Stimulated activated CD4-positive, alpha-beta T cell treated with anti-CD3 and anti-CD28 coated beads, Interleukin-4, amount 100 ng/mL, for 24 hours (primary cell): ENCODE measurements at regions not wholly inside any gene's neighbourhood (a gene's known extent, or its start where the extent isn't known, plus 50 kb on each side); places are given as distances from the start of the nearest gene placed in this dataset.
A peak's percentile ranks its signal among the peaks of the same experiment; 100 is the strongest.

Experiments
- DNase-seq: peaks from one replicate; pipeline ENCODE4 v3.0.0-alpha.2; 2020

DNA sequence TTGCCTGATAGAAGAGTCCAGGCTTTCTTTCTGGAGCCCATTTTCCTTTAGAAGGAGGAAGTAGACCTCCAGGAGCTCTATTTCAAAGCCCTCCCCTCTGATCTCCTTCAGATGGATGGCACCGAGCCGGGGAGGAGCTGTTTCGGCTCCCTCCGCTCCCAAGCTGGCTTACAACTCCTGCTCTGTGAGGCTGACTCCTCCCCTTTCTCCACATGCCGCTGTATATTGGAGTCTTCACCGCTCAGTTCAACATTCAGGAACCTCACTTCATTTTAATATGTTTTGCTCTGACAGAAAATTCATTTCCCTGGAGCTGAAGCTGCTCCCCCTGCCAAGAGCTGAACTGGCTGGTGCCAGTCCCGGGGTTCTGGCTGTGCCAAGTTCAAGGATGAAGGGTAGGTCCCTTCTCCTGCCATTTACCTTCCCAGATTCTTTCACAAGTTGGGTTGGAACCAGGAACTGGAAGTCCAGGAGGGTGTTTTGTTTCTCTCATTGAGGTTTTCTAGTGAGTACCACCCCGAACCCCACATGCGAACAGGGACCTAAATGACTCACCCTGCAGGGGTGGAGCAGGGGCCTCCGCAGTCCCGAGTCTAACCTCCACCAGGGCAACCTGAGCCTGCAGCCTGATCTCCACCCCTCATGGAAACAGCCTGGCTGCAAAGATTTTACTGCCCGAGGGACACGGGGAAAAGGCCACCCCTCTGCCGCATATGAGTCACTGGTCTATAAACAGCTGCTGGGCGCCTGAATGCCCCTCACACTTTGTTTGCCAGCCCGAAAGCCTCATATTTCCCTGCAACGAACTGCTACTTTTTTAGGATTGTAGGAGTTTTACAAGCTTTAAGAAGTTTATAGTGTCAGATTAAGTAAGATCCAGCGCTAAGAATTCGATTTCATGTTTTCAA, 68.6 kb upstream of the FOXA2 start:
- no peak for DNase-seq

DNA sequence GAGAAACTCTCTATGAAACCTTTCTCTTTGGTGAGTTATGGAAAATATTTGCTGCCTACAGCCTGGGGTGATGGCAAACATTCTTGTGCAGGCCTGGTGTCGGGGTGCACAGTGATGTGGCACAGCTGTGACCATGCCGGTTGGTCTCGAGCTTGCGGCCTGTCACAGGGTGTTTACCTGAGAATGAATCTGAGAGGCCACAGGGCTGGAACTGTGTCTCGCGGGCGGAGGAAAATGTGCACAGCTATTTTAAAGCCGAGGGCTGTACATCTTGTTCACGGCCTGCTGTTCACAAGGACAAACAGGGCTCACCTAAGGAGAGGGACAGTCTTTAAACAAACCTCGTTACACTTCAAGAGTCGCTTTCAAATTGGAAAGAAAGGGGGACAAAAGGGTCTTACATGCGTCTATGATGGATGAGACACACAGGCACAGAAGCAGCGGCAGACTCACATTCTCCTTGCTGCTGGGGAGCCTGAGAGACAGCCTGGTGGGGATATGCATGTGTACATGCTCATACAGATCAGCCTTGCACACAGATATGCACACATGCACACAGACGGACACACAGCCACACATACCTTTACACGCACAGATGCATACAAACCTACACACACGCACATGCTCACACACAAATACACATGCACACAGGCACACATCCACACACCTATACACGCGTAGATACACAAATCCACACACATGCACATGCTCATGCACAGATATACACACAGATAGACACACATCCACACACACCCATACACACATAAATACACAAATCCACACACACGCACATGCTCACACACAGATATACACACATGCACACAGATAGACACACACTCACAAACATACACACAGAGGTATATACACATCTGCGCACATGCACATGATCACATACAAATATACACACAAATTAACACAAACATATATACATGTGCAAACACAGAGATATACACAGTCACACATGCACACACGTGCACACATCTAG, 69.6 kb upstream of the FOXA2 start:
- DNase-seq = no peak

DNA sequence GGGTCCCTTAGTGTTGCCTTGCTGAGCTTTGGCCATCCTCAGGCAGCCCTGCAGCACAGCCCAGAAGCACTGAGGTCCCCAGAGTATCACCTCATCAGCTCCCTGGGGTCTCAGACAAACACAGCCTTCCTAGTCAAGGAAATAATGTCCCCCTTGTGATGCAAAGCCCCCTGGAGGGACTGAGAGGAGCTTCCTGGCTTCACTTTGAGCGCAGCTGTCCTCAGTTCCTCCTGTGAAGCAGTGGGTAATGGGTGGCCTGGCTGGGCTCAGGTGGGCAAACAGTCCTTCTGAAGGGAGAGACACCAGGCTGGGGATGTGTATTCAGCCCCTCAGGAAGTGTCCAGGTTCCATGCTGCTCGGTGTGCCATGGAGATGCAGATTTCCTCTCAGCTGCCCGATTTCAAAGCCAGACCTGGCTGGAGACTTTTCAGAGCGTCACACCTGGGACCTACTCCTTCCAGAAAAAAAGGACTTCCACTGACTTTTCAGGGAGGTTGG, 79.2 kb upstream of the FOXA2 start:
- no peak for DNase-seq

DNA sequence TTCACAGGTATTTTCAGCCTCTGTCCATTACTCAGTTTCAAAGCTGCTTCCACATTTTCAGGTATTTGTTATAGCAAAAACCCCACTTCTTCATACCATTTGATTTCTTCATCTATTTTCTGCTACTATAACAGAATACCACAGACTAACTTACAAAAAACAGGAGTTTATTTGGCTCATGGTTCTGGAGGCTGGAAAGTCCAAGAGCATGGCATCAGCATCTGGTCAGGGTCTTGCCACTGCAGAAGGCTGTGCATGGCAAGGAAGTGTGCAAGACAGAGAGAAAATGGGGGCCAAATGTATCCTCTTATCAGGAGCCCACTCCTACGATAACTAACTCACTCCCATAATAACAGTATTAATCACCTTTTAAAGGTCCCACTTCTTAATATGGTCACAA, 82.8 kb upstream of the FOXA2 start:
- DNase-seq = no peak

DNA sequence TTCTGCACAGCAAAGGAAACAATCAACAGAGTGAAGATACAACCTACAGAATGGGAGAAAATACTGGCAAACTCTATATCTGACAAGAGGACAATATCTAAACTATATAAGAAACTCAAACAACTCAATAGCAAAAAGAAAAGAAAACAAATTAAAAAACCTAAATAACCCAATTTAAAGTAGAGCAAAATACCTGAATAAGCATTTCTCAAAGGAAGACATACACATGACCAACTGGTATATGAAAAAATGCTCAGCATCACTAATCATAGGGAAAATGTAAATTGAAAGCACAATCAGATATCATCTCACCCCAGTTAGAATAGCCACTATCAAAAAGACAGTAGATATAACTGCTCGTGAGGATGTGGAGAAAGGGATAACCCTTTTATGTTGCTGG, 87.8 kb upstream of the FOXA2 start:
- no peak for DNase-seq

DNA sequence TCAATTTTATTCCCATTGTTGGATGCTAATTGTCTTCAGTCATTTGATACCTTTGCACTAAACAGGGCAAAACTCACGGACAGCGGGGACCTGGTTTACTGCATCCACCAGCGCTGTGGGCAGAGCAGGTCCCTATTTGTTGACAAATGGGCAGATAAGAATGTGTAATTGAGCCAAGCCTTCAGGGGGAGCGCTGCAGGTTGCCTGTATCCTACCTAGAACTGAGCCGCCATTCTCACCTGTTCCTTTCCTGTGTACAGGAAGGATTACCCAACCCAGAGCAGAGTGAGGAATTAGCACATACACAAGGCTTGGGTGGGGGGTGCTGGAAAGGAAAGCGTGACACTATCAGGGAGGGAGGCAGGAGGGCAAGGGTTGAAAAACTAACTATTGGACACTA, 89.1 kb upstream of the FOXA2 start:
- no peak for DNase-seq

DNA sequence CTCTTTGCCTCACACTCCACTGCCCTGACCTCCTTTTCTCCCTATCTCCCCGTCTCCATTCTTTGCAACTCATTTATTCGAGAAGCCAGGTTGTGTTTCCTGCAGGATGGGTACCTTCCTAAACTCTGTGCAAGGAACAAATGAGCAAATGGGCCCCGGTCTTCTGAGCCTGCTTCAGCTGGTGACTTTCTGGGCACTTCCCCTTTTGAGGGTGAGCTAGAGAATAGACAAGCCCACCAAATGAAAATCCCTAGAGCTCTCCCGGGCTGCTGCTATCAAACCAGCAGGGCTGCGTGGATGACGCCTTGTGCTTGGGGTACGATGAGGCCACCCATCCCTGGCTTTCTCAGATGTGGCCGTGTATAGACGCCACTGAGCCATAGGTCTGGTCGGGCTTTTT, 91.0 kb upstream of the FOXA2 start:
- no peak for DNase-seq

DNA sequence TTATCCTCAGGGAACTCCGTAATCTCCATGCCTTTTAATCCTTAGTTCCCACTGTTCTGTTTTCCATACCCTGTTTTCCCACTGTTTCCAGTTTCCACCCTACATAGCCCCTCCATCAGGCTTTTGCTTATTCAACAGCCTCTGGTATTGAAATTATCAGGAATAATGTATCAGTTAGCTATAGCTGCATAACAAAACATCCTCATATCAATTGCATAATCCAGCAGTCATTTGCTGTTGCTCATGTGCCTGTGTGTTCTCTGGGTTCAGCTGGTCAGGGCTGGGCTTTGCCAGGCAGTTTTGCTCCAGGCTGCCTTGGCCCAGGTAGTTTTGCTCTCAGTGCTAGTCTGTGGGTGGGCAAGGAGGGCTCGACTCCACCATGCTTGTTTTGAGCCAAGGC, 94.3 kb upstream of the FOXA2 start:
- no peak for DNase-seq

DNA sequence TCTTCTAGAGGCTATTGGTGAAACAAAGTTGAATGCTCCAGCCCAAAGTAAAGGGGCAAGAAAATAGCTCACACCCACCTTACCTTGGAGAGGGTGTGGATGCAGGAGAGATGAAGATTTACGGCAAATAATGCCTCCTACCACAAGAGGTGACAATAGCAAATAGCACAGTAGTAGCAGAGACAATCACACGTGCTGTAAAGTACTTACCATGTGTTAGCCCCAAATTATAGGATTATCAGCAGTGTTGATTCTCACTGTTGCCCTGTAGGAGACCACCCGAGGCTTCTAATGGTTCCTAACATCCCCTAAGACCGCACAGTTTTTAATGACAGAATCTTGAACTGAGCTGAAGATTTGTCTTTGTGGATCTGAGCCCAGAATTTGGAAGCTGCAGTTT, 94.8 kb upstream of the FOXA2 start:
- DNase-seq = no peak

DNA sequence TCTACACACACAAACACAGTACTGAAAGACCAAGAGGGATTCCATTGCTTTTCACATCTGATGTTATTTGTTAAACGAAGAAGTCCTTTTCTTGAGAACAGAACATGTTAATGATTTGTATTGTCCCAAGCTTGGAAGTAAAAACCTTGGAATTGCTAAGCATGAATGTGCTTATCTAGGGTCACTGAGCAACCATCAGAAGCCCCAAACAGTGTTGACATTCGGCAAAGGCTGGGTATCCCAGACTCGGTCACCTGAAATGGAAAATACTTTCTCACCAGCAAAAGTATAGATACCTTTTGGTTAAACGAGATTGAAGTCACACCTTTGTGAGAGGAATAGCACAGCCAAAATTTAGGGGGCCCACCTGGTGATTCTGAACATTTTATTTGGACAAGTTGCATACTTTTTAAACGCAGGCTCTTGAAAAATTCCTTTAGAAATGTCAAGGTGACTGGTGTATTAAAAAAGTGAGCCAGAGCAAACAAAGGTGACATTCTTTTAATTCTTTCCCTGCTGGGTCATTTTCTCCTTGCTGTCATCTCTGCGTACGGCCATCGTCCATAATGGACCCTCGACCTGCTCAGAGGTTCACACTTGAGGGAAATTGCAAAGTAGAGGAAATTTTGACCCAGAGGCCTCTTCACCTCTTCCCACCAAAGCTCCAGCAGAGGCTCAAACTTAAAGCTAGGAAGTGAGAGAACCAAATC, 95.8 kb upstream of the FOXA2 start:
- no peak for DNase-seq

DNA sequence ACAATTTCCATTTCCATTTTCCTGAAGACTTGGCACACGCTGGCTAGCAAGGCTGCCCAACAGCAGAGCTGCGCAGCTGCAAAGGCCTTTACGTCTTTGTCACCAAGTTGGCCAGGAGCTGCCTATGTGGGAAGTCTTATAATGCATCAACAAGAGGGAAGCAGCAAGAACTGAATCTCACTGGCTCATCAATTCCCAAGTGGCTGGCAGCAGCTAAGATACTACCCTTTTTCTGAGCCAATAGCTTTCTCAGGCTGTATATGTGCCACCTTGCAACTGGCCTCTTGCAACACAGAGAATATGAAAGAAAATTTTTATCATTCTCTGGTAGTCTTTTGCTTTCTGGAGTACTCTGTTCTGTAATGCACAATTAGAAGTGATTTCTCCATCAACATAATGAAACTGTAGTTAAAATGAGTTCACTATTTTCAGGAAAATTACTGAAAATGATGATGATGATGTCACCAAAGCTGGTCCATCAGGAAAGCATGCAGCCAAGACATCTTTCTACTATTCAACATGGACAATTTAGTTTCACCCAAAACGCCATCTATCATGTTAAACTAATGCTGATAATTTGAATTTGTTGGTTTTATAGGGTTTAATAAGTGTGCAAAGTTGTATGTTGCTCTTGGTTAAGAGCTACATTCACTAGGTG, 97.3 kb upstream of the FOXA2 start:
- no peak for DNase-seq

DNA sequence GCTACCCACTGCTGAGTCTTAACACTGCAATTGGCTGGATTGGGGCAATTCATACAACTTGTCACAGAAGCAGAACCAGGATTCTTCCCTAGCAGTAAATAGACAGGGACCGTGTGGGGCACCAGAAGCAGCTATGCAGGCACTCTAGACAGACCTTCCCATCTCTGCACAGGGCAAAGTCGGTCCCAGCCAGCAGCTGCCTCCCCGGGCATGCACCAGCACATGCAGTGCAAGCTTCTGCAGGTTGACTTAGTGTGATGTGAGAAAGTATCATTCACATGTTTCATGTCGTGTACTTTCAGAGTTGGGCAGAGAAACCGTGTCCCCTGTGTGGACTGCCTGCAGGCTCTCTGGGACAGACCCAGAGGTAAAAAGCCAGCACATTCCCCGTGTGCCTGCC, 98.0 kb upstream of the FOXA2 start:
- DNase-seq = no peak

DNA sequence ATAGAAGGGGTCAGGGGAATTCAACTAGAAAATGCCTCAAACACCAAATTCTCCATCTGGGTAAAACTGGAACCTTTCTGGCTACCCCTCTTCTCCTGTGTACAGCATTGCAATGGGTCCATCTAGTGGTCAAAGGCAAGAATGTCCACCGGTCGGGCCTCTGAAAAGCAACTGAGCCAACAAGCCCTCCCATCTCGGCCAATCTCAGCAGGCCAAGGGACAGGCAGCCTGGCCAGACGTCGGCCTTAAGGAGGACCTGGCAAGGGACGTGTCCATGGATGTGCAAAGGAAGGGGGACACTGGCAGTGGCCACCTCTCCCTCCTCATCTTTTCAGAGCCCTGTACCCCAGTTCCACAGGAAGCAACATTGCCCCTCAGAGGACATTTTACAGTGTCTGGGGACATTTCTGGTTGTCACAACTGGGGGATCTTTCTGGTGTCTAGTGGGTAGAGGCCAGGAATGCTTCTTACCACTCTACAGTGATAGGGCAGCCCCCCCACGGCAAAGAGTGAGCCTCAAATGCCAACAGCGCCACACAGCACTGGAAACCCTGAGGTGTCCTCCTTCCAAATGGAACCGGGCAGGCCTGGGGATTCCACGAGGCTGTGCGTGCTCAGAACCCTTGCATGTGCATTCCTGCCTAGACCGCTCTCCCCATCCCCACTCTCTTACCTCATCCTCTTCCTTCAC, 99.8 kb upstream of the FOXA2 start:
- DNase-seq = peak; percentile 8

DNA sequence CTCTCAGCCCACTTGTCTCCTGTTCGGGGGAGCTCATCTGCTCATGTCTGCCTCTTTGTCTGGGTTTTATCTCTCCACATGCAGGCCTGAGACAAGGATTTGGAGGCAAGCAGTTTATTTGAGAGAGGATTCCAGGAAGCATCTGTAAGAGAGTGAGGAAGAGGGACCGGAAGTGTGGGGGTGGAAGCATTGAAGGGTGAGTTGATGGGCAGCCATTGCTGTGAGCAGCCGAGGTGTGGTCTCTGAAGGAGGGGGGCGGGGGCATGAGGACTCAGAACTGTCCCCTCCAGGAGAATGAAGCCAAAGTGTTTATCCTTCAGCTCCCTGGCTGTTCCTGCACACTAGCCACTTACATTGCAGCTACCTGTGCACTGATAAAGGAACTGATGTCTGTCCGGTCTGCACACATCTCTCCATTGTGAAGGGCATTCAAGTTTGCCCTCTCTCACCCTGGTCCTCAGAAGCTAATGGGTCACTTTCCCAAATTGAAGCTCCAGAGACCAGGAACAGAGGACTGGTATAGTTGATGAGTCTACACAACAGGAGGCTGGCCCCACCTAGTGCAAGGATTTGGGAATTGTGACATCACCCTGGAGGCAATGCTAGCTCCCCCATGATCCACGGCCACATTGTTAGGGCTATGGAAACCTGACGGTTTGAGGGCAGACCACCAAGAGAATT, 100.5 kb upstream of the FOXA2 start:
- DNase-seq = no peak

DNA sequence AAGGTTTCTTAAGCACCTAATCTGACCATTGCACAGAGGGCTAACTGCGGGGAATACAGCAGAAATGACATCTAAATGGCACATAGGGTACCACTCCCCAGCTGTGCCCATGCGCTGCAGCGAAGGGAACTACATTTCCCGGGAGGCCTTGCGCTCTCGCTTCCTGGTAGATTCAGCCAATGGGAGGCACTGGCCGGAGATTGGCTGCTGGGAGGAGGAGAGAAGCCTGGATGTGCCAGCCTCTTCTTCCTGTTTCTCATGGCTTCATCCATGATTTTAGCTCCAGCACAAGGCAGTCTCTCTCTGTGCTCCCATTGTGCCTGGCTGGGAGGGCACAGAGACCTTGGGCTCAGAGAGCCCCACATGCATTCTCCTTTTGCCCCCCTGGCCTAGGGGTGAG, 101.7 kb upstream of the FOXA2 start:
- no peak for DNase-seq

DNA sequence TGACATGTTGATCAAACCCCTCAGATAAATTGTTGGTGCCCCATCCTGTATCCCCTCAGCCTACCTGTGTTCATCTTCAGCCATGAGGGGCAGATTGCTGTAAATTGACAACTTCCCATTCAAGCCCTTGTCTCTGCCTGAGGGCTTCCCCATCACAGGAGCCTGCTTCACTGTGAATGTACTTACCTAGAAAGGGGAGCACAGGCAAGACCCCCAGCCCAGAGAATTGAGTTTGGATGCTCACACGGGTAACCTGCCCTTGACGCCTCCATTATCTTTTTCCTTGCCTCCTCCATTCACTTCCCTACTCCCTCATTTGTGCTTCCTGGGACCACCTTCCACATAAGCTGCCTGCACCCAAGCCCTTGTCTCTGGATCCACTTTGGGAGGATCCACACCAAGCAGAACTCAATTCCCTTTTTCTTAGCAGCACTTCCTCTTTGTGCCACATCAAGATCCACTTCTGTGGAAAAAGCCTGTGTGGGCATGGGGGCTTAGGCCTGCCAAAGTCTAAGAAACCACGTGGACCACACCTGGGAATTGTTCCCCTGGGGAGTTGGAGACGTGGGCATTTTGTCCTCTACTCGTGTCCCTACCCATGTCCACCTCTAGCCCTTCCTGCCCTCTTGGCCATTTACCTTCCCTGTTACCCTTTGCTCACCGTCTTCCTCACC, 103.4 kb upstream of the FOXA2 start:
- DNase-seq = no peak

DNA sequence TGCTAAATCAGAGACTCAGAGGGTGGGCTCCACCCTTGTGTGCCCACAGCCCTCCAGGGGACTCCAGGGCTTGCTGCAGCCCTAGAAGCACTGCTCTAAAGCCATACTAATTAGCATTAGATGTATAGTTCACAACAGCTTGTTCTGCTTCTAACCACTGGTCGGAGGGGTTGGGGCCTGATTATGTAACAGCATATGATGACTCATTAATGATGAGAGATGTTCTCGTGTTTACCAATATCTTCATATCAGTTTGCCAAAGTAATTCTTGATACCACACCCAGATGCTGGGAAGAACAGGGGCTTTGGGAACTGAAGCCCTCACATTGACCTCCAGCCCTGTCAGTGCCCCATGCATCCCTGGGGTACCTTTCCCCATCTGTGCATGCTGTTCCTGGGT, 104.1 kb upstream of the FOXA2 start:
- DNase-seq = no peak

DNA sequence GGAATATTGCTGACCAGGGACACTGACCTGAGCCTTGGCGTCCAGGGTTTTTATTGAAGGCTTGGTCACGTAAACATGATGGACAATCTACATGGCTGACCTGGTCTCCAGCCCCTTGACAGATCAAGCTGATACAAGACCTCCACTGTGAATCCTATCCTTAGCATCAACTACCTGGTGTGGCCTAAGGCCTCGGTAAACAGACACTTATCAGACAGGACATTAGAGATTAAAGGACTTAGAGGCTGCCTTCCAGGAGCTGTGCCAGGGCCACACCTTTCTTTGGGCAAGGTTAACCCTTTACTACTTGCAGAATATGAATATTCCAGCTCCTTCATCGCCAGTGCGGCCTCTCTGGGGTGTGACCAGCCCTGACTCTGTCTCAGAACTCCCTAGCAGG, 104.9 kb upstream of the FOXA2 start:
- DNase-seq = no peak

DNA sequence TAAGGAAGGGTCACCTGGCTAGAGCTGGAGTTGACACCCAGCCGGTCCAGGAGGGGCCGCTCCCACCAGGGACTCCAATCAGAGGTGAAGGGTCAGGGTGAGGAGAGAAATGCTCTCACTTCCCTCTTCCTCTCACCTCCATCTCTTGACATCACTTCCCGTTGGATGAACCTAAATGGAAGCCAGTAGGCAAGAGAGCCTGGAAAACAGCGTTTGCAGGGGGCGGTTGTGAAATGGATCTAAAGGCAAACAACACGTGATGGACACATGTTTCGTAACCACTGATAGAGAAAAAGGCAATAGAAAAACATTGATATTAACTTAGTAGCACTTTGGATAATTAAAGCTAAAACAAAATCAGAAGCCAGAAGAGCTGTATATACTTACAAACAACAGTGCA, 105.6 kb upstream of the FOXA2 start:
- no peak for DNase-seq

DNA sequence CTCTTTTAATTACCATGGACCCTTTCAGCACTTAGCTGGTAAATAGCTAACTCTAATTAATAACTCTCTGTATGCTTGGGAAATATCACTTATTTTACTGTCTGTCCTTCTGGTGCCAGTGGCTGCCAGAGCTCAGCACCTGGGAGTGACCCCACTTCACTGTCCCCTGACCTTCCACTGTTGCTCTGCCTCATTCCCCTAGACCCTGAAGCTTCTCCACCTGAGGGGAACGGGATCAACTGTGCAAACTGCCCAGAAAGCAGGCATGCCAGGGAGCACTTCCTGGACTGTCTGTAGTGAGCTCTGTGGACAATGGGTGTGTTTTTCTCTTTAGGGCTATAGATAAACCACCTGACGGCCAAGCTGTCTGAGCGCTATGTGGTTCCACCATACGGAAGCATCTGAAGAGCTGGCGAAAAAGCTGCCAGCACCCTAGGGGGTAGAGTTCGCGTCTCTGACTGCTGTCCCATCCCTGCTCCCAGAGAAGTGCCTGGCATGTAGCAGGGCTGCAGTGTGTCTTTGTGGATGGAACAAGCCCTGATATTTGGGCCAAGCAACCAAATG, 106.3 kb upstream of the FOXA2 start:
- no peak for DNase-seq
